GM12891 (cell line): ENCODE measurements at regions not wholly inside any gene's neighbourhood (a gene's known extent, or its start where the extent isn't known, plus 50 kb on each side); places are given as distances from the start of the nearest gene placed in this dataset.

ENCODE experiments used
- DNase-seq: peaks from one replicate; pipeline ENCODE4 v3.0.0; 2011; ENCODE audit warnings: low spot score; ENCODE audit not compliant: insufficient read length
- FAIRE-seq: peaks from 2 replicates; lab custom pipeline; 2011; peaks lifted over from hg19 to GRCh38; lab: Jason Lieb, UNC
- PAX5 ChIP-seq: IDR thresholded peaks from 2 replicates; pipeline ENCODE4 v1.6.1; 2011; ENCODE audit warnings: low read length, moderate library complexity, mild to moderate bottlenecking; ENCODE audit not compliant: insufficient read depth, severe bottlenecking
- POLR2A ChIP-seq: IDR thresholded peaks from 2 replicates; pipeline ENCODE4 v1.6.1; 2011; ENCODE audit warnings: low read depth, low read length, control low read depth
- POLR2AphosphoS5 ChIP-seq: IDR thresholded peaks from 2 replicates; pipeline ENCODE4 v1.6.1; 2011; ENCODE audit warnings: low read depth, low read length, control low read depth
- POU2F2 ChIP-seq: IDR thresholded peaks from 2 replicates; pipeline ENCODE4 v1.6.1; 2011; ENCODE audit warnings: low read depth, mild to moderate bottlenecking, control low read depth, low read length, moderate library complexity
- SPI1 ChIP-seq: IDR thresholded peaks from 2 replicates; pipeline ENCODE4 v1.6.1; 2011; ENCODE audit warnings: low read depth, low read length, control low read depth
- TAF1 ChIP-seq: IDR thresholded peaks from 2 replicates; pipeline ENCODE4 v1.6.1; 2011; ENCODE audit warnings: low read depth, low read length, control low read depth

DNA sequence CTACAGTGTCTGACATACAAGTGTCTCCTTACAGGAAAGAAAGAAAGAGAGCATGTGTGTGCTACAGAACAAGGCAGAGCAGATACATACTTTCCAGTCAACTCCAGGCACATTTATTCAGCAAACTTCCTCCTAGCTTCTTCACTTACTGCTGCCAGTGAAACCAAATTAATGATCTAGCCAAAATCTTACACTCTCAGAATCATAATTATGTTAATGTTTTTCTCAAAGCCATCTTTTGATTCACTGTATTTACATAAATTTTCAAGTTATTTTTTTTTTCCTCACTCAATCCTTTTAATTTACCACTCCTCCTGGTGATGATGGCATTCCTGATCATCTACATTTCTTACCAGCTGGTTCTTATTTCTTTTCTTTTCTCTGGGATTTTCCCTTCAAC is 326.7 kb downstream of the IGSF11 start:
- DNase-seq (no peak), FAIRE-seq (no peak)
- TF ChIP-seq PAX5 = no peak
- TF ChIP-seq POLR2A = no peak
- TF ChIP-seq TAF1 = no peak
- TF ChIP-seq POLR2AphosphoS5 = no peak
- no peak for TF ChIP-seq POU2F2
- TF ChIP-seq SPI1 = no peak

DNA sequence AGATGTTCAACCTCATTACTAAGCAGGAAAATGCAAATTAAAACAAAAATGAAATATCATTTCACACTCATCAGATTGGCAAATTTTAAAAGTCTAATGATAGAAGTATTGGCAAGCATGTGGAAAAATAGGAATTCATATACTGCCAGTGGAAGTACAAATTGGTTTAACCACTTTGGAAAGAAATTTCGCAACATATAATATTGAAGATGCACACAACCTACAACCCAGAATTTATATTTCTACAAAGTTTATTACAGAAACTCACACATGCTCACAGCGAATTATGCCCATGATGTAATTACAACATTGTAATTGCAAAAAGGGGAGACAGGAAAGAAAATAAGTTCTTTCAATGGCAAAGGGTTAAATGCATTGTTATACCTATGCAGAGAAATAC is 324.1 kb downstream of the IGSF11 start:
- DNase-seq = no peak
- no peak for FAIRE-seq
- TF ChIP-seq POU2F2 = no peak
- TF ChIP-seq POLR2AphosphoS5 = no peak
- TF ChIP-seq POLR2A = no peak
- TF ChIP-seq TAF1 = no peak
- no peak for TF ChIP-seq PAX5
- no peak for TF ChIP-seq SPI1

DNA sequence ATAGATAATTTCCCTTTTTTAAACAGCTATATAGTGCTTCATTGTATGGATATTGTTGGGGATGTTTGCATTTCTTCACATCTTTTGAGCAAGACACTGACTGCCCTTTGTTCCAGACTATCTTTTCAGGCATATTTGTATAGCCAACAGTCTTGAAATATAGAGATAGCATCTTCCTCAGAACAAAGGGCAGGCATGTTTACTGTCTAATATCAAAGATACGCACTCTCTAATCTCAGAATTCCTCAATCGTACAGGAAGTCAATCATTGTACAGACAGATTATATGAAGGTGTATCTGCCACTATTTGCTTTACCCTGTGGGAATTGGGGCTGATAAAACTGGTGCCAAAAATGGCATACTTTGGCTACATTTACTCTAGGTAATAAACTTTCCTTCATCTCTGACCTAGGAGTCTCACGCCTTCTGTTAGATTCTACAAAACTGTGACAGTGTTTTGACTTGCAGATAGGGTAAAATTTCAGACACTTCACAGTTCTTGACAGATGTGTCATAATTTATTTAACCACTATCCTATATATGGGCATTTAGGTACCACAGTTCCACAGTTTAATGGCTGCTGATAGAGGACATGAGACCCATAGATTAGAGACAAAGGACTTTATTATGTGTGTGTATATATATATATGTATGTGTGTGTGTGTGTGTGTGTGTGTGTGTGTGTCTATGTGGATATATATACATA is 321.0 kb downstream of the IGSF11 start:
- TF ChIP-seq POLR2AphosphoS5 = no peak
- no peak for TF ChIP-seq POLR2A
- TF ChIP-seq SPI1 = no peak
- DNase-seq (no peak), FAIRE-seq (no peak)

DNA sequence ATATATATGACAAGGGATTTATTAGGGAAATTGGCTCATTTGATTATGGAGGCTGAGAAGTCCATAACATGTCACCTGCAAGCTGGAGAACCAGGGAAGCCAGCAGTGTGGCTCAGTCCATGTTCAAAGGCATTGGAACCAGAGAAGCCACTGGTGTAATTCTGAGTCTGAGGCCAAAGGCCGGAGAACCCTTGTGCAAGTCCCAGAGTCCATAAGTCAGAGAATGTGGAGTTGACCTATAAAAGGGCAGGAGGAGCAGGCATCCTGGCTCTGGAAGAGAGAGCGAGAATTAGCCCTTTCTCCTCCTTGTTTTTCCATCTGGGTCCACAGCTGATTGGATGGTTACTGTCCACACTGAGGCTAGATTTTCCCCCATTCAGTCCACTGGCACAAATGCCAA is 319.8 kb downstream of the IGSF11 start:
- FAIRE-seq = no peak
- DNase-seq = no peak
- TF ChIP-seq POU2F2 (no peak), POLR2A (no peak), POLR2AphosphoS5 (no peak), PAX5 (no peak)

DNA sequence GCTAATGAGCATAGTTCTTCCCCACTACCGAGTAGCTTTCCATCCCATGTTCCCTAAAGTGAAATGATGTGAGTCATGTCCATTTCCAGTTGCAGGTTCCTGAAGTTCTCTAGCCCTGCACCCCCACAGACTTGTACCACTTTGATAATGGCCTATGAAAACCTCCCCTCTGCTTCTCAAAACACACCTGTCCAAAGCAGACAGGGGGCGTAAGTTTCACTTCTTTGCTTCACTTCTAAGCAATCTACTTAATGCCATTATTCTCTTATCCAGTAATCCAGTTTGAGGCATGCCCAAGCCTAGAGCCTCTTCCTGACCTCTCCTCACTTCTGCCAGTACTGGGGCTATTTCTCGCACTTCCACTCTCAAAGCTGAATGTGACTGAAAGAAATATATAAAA is 305.1 kb downstream of the IGSF11 start:
- TF ChIP-seq PAX5 = no peak
- no peak for TF ChIP-seq POLR2A
- no peak for TF ChIP-seq POLR2AphosphoS5
- no peak for TF ChIP-seq SPI1
- no peak for TF ChIP-seq TAF1
- TF ChIP-seq POU2F2 = no peak
- no peak for DNase-seq
- no peak for FAIRE-seq

DNA sequence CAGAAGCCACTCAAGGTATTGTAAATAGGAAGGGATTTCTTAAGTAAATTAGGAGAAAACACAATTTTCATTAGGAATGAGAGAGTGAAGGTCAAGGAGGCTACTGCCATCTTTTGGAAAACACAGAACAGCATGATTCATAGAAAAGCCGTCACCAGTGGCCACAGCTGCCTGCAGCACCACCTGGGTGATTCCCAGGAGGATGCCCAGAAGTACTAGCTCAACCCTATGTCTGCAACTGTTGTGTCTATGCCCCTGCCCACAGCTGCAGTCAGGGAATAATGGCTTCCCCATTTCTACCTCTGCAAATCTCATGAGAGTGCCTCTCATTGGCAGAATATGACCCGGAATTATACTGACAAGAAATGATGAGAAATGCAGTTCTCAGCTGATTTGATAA is 300.0 kb downstream of the IGSF11 start:
- TF ChIP-seq POLR2A (no peak), PAX5 (no peak), SPI1 (no peak), POU2F2 (no peak), POLR2AphosphoS5 (no peak), TAF1 (no peak)
- FAIRE-seq (no peak), DNase-seq (no peak)

DNA sequence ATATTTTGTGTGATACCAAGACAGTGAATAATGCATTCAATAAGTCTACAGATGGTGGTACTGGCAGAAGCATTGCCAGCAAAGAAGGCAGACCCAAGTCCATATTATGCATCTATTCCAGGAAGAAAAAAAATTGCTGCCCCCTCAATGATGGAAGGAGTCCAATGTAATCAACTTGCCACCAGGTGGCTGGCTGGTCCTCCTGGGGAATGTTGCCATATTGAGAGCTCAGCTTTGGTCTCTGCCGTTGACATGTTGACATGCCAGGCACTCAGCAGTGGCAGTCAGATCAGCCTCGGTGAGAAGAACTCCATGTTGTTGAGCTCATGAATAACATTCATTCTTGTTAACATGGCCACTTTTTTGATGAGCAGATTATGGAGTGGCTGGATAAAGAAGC is 298.5 kb downstream of the IGSF11 start:
- FAIRE-seq (no peak), DNase-seq (no peak)
- TF ChIP-seq TAF1 (no peak), POLR2AphosphoS5 (no peak), PAX5 (no peak), SPI1 (no peak), POU2F2 (no peak), POLR2A (no peak)

DNA sequence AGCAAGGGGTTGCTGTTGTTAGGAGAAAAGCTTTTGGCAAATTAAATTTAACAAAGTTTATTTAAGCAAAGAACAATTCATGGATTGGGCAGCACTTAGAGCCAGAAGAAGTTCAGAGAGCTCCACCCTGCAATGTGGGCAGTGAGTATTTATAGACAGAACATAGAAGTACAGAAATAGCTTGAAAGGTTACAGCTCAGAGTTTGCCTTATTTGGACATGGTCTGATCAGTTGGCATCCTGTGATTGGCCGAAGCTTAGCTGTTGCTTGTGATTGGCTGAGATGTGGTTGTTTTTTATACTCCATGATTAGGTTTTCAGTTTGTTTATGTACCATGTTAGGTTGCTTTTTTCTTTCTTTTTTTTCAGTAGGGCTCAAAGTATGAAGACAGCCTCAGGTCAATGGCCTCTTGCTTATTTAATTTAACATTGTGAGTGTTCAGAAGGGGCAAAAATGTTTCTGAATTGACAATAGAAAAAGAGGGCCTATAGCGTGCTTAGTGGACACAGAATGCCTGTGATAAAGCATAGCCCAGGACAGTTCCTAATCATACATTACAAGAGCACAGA is 293.8 kb downstream of the IGSF11 start:
- FAIRE-seq (no peak), DNase-seq (no peak)
- no peak for TF ChIP-seq POLR2A
- no peak for TF ChIP-seq POU2F2
- no peak for TF ChIP-seq TAF1
- no peak for TF ChIP-seq POLR2AphosphoS5
- TF ChIP-seq SPI1 = no peak
- TF ChIP-seq PAX5 = no peak

DNA sequence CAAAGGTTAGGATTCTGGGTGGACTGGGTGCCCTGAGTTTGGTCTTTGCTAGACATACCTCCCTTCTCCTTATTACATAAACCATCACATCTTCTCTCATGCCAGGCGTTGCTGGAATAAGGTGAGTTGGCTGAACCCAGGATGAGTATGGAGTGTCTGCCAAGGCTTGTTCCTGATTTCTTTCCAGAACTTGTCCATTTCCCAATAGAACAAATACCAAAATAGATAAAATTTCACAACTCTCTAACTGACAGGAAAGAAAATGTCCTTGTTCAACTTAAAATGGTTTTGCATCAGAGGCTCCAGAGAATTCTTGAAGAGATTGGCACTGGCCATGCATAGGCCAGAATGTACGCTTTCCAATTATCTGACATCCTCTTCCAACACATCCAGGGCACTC is 291.9 kb downstream of the IGSF11 start:
- TF ChIP-seq POU2F2 (no peak), POLR2A (no peak), SPI1 (no peak), TAF1 (no peak), PAX5 (no peak), POLR2AphosphoS5 (no peak)
- DNase-seq (no peak), FAIRE-seq (no peak)

DNA sequence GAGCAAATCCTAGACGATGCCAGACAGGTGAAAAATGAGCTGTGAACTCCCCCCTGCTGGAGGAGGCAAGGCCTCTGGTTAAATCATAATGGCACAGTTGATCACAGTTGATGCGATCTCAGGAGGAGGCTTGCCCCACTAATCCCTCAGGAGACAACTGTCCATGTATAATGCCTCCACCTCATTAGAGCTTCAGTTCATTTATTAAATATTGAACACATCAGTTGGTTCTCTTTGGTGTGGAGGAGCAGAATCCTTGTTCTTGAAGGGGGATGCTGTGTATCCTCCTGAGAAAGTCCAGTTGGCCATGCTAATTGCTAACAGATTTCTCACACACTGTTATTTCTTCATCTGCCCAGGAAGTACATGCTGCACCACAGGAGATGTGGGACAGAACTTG is 290.5 kb downstream of the IGSF11 start:
- FAIRE-seq (no peak), DNase-seq (no peak)
- no peak for TF ChIP-seq SPI1
- TF ChIP-seq POU2F2 = no peak
- no peak for TF ChIP-seq TAF1
- TF ChIP-seq PAX5 = no peak
- no peak for TF ChIP-seq POLR2A
- TF ChIP-seq POLR2AphosphoS5 = no peak
